SH-SY5Y (cell line): ENCODE measurements at regions not wholly inside any gene's neighbourhood (a gene's known extent, or its start where the extent isn't known, plus 50 kb on each side); places are given as distances from the start of the nearest gene placed in this dataset.

ENCODE experiments used
- GATA2 ChIP-seq: IDR thresholded peaks from 2 replicates; pipeline ENCODE4 v1.6.1; 2011; ENCODE audit warnings: mild to moderate bottlenecking, low read depth, low read length
- GATA3 ChIP-seq: IDR thresholded peaks from 2 replicates; pipeline ENCODE4 v1.6.1; 2011; ENCODE audit warnings: low read depth, mild to moderate bottlenecking, low read length, moderate library complexity

GRCh38 chr9:27625751-27626150, 52.5 kb upstream of the C9orf72 start:
- TF ChIP-seq GATA2: no peak

- TF ChIP-seq GATA2 (no peak), GATA3 (no peak)
Measured at GRCh38 chr9:27626244-27627187, 53.2 kb upstream of the C9orf72 start.

GRCh38 chr9:27627188-27627564, 53.9 kb upstream of the C9orf72 start:
- TF ChIP-seq GATA2 (no peak), GATA3 (no peak)

GRCh38 chr9:27628311-27628710, 55.0 kb upstream of the C9orf72 start:
- TF ChIP-seq GATA3 (no peak), GATA2 (no peak)

- TF ChIP-seq GATA2 (no peak), GATA3 (no peak)
Measured at GRCh38 chr9:27629425-27629824, 56.1 kb upstream of the C9orf72 start.

- no peak for TF ChIP-seq GATA3
- no peak for TF ChIP-seq GATA2
Measured at GRCh38 chr9:27632254-27632653, 59.0 kb upstream of the C9orf72 start.

- TF ChIP-seq GATA2 (no peak), GATA3 (no peak)
Measured at GRCh38 chr9:27633764-27634163, 60.5 kb upstream of the C9orf72 start.

GRCh38 chr9:27634879-27635278, 61.6 kb upstream of the C9orf72 start:
- TF ChIP-seq GATA2: no peak
- TF ChIP-seq GATA3: no peak

GRCh38 chr9:27638716-27639115, 65.4 kb upstream of the C9orf72 start:
- TF ChIP-seq GATA2: no peak

- TF ChIP-seq GATA2: no peak
- no peak for TF ChIP-seq GATA3
Measured at GRCh38 chr9:27645161-27645840, 72.0 kb upstream of the C9orf72 start.

GRCh38 chr9:27653246-27653645, 80.0 kb upstream of the C9orf72 start:
- TF ChIP-seq GATA2: no peak
- TF ChIP-seq GATA3: no peak

GRCh38 chr9:27653957-27654356, 80.7 kb upstream of the C9orf72 start:
- TF ChIP-seq GATA3: no peak
- TF ChIP-seq GATA2: no peak

- TF ChIP-seq GATA2 (no peak), GATA3 (no peak)
Measured at GRCh38 chr9:27654629-27655285, 81.5 kb upstream of the C9orf72 start.

- TF ChIP-seq GATA3: no peak
- TF ChIP-seq GATA2: no peak
Measured at GRCh38 chr9:27655441-27655840, 82.2 kb upstream of the C9orf72 start.

- no peak for TF ChIP-seq GATA3
- no peak for TF ChIP-seq GATA2
Measured at GRCh38 chr9:27659001-27659400, 85.7 kb upstream of the C9orf72 start.

- TF ChIP-seq GATA2 (no peak), GATA3 (no peak)
Measured at GRCh38 chr9:27659571-27659970, 86.3 kb upstream of the C9orf72 start.
